ENCODE measurements at regions not wholly inside any gene's neighbourhood (a gene's known extent, or its start where the extent isn't known, plus 50 kb on each side); places are given as distances from the start of the nearest gene placed in this dataset.
"Not testable (repeated sequence)": the region's sequence is repeated elsewhere in the genome, so short reads cannot be mapped to it uniquely, and the experiment has no call there.

GRCh38 chr5:18702821-18703220, 1068.6 kb downstream of the TAF11L14 start:
- ATAC-seq (ENCODE audit: low read depth in 2 of 2) (no peak), DNase-seq (no peak)
- H3K4me1 Mint-ChIP-seq: peaks cover 0 to 13% (median 5%) of the 10 kb centered on the region in 4 donors
- Histone ChIP-seq H3K4me1 (ENCODE audit: control insufficient read depth, insufficient read depth, low read length, poor library complexity, severe bottlenecking) (peaks cover 5% of the 10 kb centered on the region), H3K36me3 (ENCODE audit: control insufficient read depth, insufficient read depth, low read length) (no peaks in the 10 kb centered on the region), H3K9me3 (ENCODE audit: control insufficient read depth in 2 of 2, low read length in 2 of 2) (no peaks in the 10 kb centered on the region), H3K4me3 (ENCODE audit: low read depth, low read length) (no peak overlapping the region), H3K27me3 (ENCODE audit: control insufficient read depth, insufficient read depth, low read length) (no peaks in the 10 kb centered on the region), H3K27ac (ENCODE audit: insufficient read depth, low read length, poor library complexity, severe bottlenecking) (no peak overlapping the region)
- H3K4me3 Mint-ChIP-seq: no peak overlapping the region
- H3K27ac Mint-ChIP-seq: no peak overlapping the region
- peaks cover 2% of the 10 kb centered on the region for H3K36me3 Mint-ChIP-seq
- no peaks in the 10 kb centered on the region for H3K9me3 Mint-ChIP-seq
- H3K27me3 Mint-ChIP-seq: no peaks in the 10 kb centered on the region

GRCh38 chr5:18712936-18713485, 1078.8 kb downstream of the TAF11L14 start:
- ATAC-seq (ENCODE audit: low read depth in 2 of 2) (no peak), DNase-seq (no peak)
- Mint-ChIP-seq H3K4me3 (no peak overlapping the region), H3K4me1 (peaks cover 0 to 9% (median 3%) of the 10 kb centered on the region in 4 donors), H3K27ac (no peak overlapping the region), H3K27me3 (no peaks in the 10 kb centered on the region), H3K36me3 (peaks cover 4% of the 10 kb centered on the region), H3K9me3 (peaks cover 0 to 6% (median 0%) of the 10 kb centered on the region in 7 donors)
- H3K4me3 ChIP-seq (ENCODE audit: low read depth, low read length): no peak overlapping the region
- no peaks in the 10 kb centered on the region for H3K4me1 ChIP-seq (ENCODE audit: control insufficient read depth, insufficient read depth, low read length, poor library complexity, severe bottlenecking)
- H3K27ac ChIP-seq (ENCODE audit: insufficient read depth, low read length, poor library complexity, severe bottlenecking): no peak overlapping the region
- H3K9me3 ChIP-seq (ENCODE audit: control insufficient read depth in 2 of 2, low read length in 2 of 2): no peaks in the 10 kb centered on the region
- no peaks in the 10 kb centered on the region for H3K36me3 ChIP-seq (ENCODE audit: control insufficient read depth, insufficient read depth, low read length)
- H3K27me3 ChIP-seq (ENCODE audit: control insufficient read depth, insufficient read depth, low read length): no peaks in the 10 kb centered on the region

- no peak overlapping the region for H3K4me3 ChIP-seq (ENCODE audit: low read depth, low read length)
- H3K9me3 ChIP-seq (ENCODE audit: control insufficient read depth in 2 of 2, low read length in 2 of 2): no peaks in the 10 kb centered on the region
- no peak overlapping the region for H3K27ac ChIP-seq (ENCODE audit: insufficient read depth, low read length, poor library complexity, severe bottlenecking)
- peaks cover 3 to 13% (median 7%) of the 10 kb centered on the region in 4 donors for H3K4me1 Mint-ChIP-seq
- ATAC-seq (ENCODE audit: low read depth in 2 of 2) (no peak), DNase-seq (no peak)
- H3K9me3 Mint-ChIP-seq: peaks cover 0 to 1% (median 0%) of the 10 kb centered on the region in 7 donors
- no peaks in the 10 kb centered on the region for H3K27me3 Mint-ChIP-seq
- no peaks in the 10 kb centered on the region for H3K27me3 ChIP-seq (ENCODE audit: control insufficient read depth, insufficient read depth, low read length)
- H3K27ac Mint-ChIP-seq: no peak overlapping the region
- H3K36me3 ChIP-seq (ENCODE audit: control insufficient read depth, insufficient read depth, low read length): no peaks in the 10 kb centered on the region
- H3K4me1 ChIP-seq (ENCODE audit: control insufficient read depth, insufficient read depth, low read length, poor library complexity, severe bottlenecking): no peaks in the 10 kb centered on the region
- H3K4me3 Mint-ChIP-seq: no peak overlapping the region
- no peaks in the 10 kb centered on the region for H3K36me3 Mint-ChIP-seq
Observed at GRCh38 chr5:18720002-18720401, 1085.7 kb downstream of the TAF11L14 start.

GRCh38 chr5:18732556-18733479, 1098.6 kb downstream of the TAF11L14 start:
- H3K4me1 Mint-ChIP-seq: peaks cover 11 to 38% (median 23%) of the 10 kb centered on the region in 4 donors
- H3K4me3 Mint-ChIP-seq: no peak overlapping the region
- H3K9me3 Mint-ChIP-seq: peaks cover 0 to 2% (median 0%) of the 10 kb centered on the region in 7 donors

GRCh38 chr5:18736051-18736398, 1101.8 kb downstream of the TAF11L14 start:
- peaks cover 13% of the 10 kb centered on the region for H3K36me3 ChIP-seq (ENCODE audit: control insufficient read depth, insufficient read depth, low read length)
- Mint-ChIP-seq H3K27ac (no peak overlapping the region), H3K9me3 (peaks cover 0 to 4% (median 0%) of the 10 kb centered on the region in 7 donors), H3K4me3 (no peak overlapping the region), H3K27me3 (no peaks in the 10 kb centered on the region), H3K36me3 (peaks cover 32% of the 10 kb centered on the region), H3K4me1 (peaks cover 16 to 51% (median 43%) of the 10 kb centered on the region in 4 donors)
- H3K27ac ChIP-seq (ENCODE audit: insufficient read depth, low read length, poor library complexity, severe bottlenecking): no peak overlapping the region
- H3K4me1 ChIP-seq (ENCODE audit: control insufficient read depth, insufficient read depth, low read length, poor library complexity, severe bottlenecking): peaks cover under 1% of the 10 kb centered on the region
- H3K4me3 ChIP-seq (ENCODE audit: low read depth, low read length): no peak overlapping the region
- H3K27me3 ChIP-seq (ENCODE audit: control insufficient read depth, insufficient read depth, low read length): no peaks in the 10 kb centered on the region
- no peaks in the 10 kb centered on the region for H3K9me3 ChIP-seq (ENCODE audit: control insufficient read depth in 2 of 2, low read length in 2 of 2)
- ATAC-seq (ENCODE audit: low read depth in 2 of 2) (no peak), DNase-seq (no peak)

More at GRCh38 chr5:18732556-18733479, 1098.6 kb downstream of the TAF11L14 start:
- no peak overlapping the region for H3K27ac ChIP-seq (ENCODE audit: insufficient read depth, low read length, poor library complexity, severe bottlenecking)
- H3K27ac Mint-ChIP-seq: no peak overlapping the region
- H3K27me3 Mint-ChIP-seq: no peaks in the 10 kb centered on the region
- no peaks in the 10 kb centered on the region for H3K9me3 ChIP-seq (ENCODE audit: control insufficient read depth in 2 of 2, low read length in 2 of 2)
- no peak overlapping the region for H3K4me3 ChIP-seq (ENCODE audit: low read depth, low read length)
- no peaks in the 10 kb centered on the region for H3K4me1 ChIP-seq (ENCODE audit: control insufficient read depth, insufficient read depth, low read length, poor library complexity, severe bottlenecking)
- H3K27me3 ChIP-seq (ENCODE audit: control insufficient read depth, insufficient read depth, low read length): no peaks in the 10 kb centered on the region
- H3K36me3 Mint-ChIP-seq: peaks cover 34% of the 10 kb centered on the region
- DNase-seq: no peak
- ATAC-seq (ENCODE audit: low read depth in 2 of 2): no peak
- peaks cover 10% of the 10 kb centered on the region for H3K36me3 ChIP-seq (ENCODE audit: control insufficient read depth, insufficient read depth, low read length)

- H3K9me3 Mint-ChIP-seq; DNase-seq; H3K27ac ChIP-seq (ENCODE audit: insufficient read depth, low read length, poor library complexity, severe bottlenecking); H3K9me3 ChIP-seq (ENCODE audit: control insufficient read depth in 2 of 2, low read length in 2 of 2); H3K4me3 ChIP-seq (ENCODE audit: low read depth, low read length); H3K4me1 ChIP-seq (ENCODE audit: control insufficient read depth, insufficient read depth, low read length, poor library complexity, severe bottlenecking); H3K4me3 Mint-ChIP-seq; ATAC-seq (ENCODE audit: low read depth in 2 of 2); H3K27me3 Mint-ChIP-seq; H3K27me3 ChIP-seq (ENCODE audit: control insufficient read depth, insufficient read depth, low read length): not testable (repeated sequence)
- peaks cover 14 to 56% (median 48%) of the 10 kb centered on the region in 4 donors for H3K4me1 Mint-ChIP-seq
- peaks cover 13% of the 10 kb centered on the region for H3K36me3 ChIP-seq (ENCODE audit: control insufficient read depth, insufficient read depth, low read length)
- H3K36me3 Mint-ChIP-seq: peaks cover 31% of the 10 kb centered on the region
- peak overlapping the region in 1 of 3 donors; percentile 87 for H3K27ac Mint-ChIP-seq
Observed at GRCh38 chr5:18736736-18737135, 1102.5 kb downstream of the TAF11L14 start.

- peak overlapping the region; percentile 24 for H3K4me3 ChIP-seq (ENCODE audit: low read depth, low read length)
- H3K27ac Mint-ChIP-seq: peak overlapping the region in 1 of 3 donors; percentile 0
- H3K4me3 Mint-ChIP-seq: peak overlapping the region in 3 of 4 donors; percentile 29 to 60 (median 36)
Observed at GRCh38 chr5:18740301-18740700, 1106.0 kb downstream of the TAF11L14 start.

More at GRCh38 chr5:18740301-18740700, 1106.0 kb downstream of the TAF11L14 start:
- DNase-seq: no peak
- Histone ChIP-seq H3K9me3 (ENCODE audit: control insufficient read depth in 2 of 2, low read length in 2 of 2) (no peaks in the 10 kb centered on the region), H3K27ac (ENCODE audit: insufficient read depth, low read length, poor library complexity, severe bottlenecking) (no peak overlapping the region), H3K36me3 (ENCODE audit: control insufficient read depth, insufficient read depth, low read length) (peaks cover 7% of the 10 kb centered on the region), H3K4me1 (ENCODE audit: control insufficient read depth, insufficient read depth, low read length, poor library complexity, severe bottlenecking) (peaks cover 36% of the 10 kb centered on the region), H3K27me3 (ENCODE audit: control insufficient read depth, insufficient read depth, low read length) (no peaks in the 10 kb centered on the region)
- H3K27me3 Mint-ChIP-seq: no peaks in the 10 kb centered on the region
- H3K36me3 Mint-ChIP-seq: peaks cover 18% of the 10 kb centered on the region
- ATAC-seq (ENCODE audit: low read depth in 2 of 2): no peak
- peaks cover 11 to 85% (median 66%) of the 10 kb centered on the region in 4 donors for H3K4me1 Mint-ChIP-seq
- H3K9me3 Mint-ChIP-seq: peaks cover 0 to 2% (median 0%) of the 10 kb centered on the region in 7 donors
